Stomach (tissue), 8 donors: ENCODE measurements at regions not wholly inside any gene's neighbourhood (a gene's known extent, or its start where the extent isn't known, plus 50 kb on each side); places are given as distances from the start of the nearest gene placed in this dataset.

ENCODE experiments used
- DNase-seq, 2 donors: peaks; one replicate each; pipeline versions ENCODE4 v3.0.0 to v3.0.0-alpha.2; 2013 to 2019
- H3K27ac ChIP-seq, 5 donors: fragments of 200-600 bp in 4 of 5; sonication (generic) in 4 of 5; one replicate each; pipeline ENCODE4 v1.5.1; 2013 to 2019; ENCODE audit warnings: mild to moderate bottlenecking in 1 of 5, moderate library complexity in 1 of 5
- H3K27me3 ChIP-seq, 3 donors: fragments of 200-600 bp; sonication (generic); one replicate each; pipeline ENCODE4 v1.5.1; 2017 to 2019; ENCODE audit warnings: mixed run types in 1 of 3
- H3K36me3 ChIP-seq, 4 donors: fragments of 200-600 bp; sonication (generic); 1 replicate in 3 of 4; 2 replicates in 1 of 4; pipeline ENCODE4 v1.5.1; 2016 to 2019
- H3K4me1 ChIP-seq, 4 donors: fragments of 200-600 bp; sonication (generic); one replicate each; pipeline ENCODE4 v1.5.1; 2016 to 2019
- H3K4me3 ChIP-seq, 4 donors: fragments of 200-600 bp; sonication (generic) in 3 of 4; one replicate each; pipeline ENCODE4 v1.5.1; 2016 to 2019; ENCODE audit warnings: mild to moderate bottlenecking in 1 of 4
- H3K9me3 ChIP-seq, 4 donors: fragments of 200-600 bp; sonication (generic); one replicate each; pipeline ENCODE4 v1.5.1; 2016 to 2019
- EP300 ChIP-seq: sonication (generic); formaldehyde crosslinking; IDR thresholded peaks from one replicate; pipeline ENCODE4 v1.6.1; 2017; ENCODE audit warnings: antibody characterized with exemption
- POLR2A ChIP-seq, 4 donors: fragments of 450-650 bp; IDR thresholded peaks; one replicate each; pipeline ENCODE4 v1.6.1; 2016; ENCODE audit warnings: antibody characterized with exemption in 4 of 4, control low read depth in 2 of 4, mild to moderate bottlenecking in 1 of 4, moderate library complexity in 1 of 4
- POLR2AphosphoS5 ChIP-seq, 3 donors: sonication (generic); formaldehyde crosslinking; IDR thresholded peaks; one replicate each; pipeline ENCODE4 v1.6.1; 2016; ENCODE audit warnings: antibody characterized with exemption in 3 of 3
- WGBS, 5 donors: extraction: QIAGEN DNeasy Blood & Tissue Kit in 3 of 5; methylation state at CpG; one replicate each; pipeline versions ENCODE4 v1.1.5 to v1.1.7; 2013 to 2018; 5-methylcytosine and 5-hydroxymethylcytosine counted together
- intact Hi-C: fragments of 100-400 bp; cut with DNase I; formaldehyde crosslinking; loops from one replicate; pipeline ENCODE4 v1.15.1; 2023; ENCODE audit warnings: low total_unique reads
- TF ChIP-seq, protein P1 (sequence below), 7 experiments: fragments of 450-650 bp in 4 of 7; fragments of 200-600 bp in 3 of 7; sonication (generic) in 3 of 7; IDR thresholded peaks; one replicate each; pipeline ENCODE4 v1.5.1; 2016 to 2019; ENCODE audit warnings: antibody characterized with exemption in 7 of 7, control low read depth in 2 of 7, mild to moderate bottlenecking in 1 of 7
- donor health status: healthy with polysubstance abuse.
- donor health status: Bipolar disorder and iron deficiency.
- donor health status: healthy.

DNA sequence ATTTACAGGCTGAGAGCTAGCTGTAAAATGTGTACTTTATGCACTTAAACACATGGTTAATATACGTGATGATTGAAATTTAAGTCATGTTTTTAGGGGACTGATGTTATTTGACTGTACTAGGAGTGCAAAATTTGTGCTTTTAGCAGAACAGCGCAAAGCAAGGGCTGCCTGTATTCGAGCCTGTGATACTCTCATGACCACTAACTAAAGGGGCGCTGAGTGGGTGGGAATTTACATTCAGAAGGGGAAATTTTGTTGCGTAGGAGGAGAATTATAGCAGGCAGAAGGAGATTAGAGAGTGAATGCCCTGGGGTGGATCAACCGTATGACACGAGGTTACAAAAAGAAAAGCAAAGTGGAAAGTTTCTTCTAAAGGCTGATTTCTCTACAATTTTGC, 271.8 kb upstream of the HTR2A start:
- Histone ChIP-seq H3K4me1 (peaks cover 0 to 14% (median 2%) of the 10 kb centered on the region in 4 donors), H3K4me3 (no peak overlapping the region), H3K27ac (no peak overlapping the region), H3K36me3 (no peaks in the 10 kb centered on the region), H3K27me3 (no peaks in the 10 kb centered on the region), H3K9me3 (no peaks in the 10 kb centered on the region)
- intact Hi-C loops, result no loop called here
- no peak for TF ChIP-seq POLR2A (IDR thresholded peaks at IDR 0.05)
- TF ChIP-seq POLR2AphosphoS5 (IDR thresholded peaks at IDR 0.05), result no peak
- TF ChIP-seq EP300, result no peak
- TF ChIP-seq, protein P1, sequence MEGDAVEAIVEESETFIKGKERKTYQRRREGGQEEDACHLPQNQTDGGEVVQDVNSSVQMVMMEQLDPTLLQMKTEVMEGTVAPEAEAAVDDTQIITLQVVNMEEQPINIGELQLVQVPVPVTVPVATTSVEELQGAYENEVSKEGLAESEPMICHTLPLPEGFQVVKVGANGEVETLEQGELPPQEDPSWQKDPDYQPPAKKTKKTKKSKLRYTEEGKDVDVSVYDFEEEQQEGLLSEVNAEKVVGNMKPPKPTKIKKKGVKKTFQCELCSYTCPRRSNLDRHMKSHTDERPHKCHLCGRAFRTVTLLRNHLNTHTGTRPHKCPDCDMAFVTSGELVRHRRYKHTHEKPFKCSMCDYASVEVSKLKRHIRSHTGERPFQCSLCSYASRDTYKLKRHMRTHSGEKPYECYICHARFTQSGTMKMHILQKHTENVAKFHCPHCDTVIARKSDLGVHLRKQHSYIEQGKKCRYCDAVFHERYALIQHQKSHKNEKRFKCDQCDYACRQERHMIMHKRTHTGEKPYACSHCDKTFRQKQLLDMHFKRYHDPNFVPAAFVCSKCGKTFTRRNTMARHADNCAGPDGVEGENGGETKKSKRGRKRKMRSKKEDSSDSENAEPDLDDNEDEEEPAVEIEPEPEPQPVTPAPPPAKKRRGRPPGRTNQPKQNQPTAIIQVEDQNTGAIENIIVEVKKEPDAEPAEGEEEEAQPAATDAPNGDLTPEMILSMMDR (IDR thresholded peaks at IDR 0.05), result no peak
- 64 to 79% (median 71%) methylated on average over 7 of the region's 7 CpGs for WGBS, 5 donors
- DNase-seq, result peak in 1 of 2 donors; percentile 30

DNA sequence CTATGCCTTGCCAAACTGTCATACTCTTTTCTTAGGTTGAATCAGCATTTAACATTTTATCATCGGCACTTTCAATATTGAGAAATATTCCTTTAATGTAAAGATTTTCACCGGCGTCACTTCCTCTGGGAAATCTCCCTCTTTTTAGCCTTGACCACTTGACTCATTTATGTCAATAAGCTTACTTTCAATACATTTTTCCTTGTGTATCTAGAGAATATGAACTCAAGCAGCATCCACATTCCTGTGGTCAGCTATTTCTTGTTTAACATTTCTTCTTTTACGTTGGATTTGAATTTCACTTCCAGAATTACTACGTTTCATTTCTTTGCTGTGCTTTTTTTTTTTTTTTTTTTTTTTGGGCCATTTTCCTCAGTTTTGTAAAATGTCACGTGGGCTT, 271.2 kb upstream of the HTR2A start:
- WGBS, 5 donors, result 27 to 49% (median 40%) methylated on average over 6 of the region's 6 CpGs
- no peak for TF ChIP-seq POLR2AphosphoS5 (IDR thresholded peaks at IDR 0.05)
- TF ChIP-seq POLR2A (IDR thresholded peaks at IDR 0.05), result no peak
- no peak for TF ChIP-seq EP300
- TF ChIP-seq, protein P1 (IDR thresholded peaks at IDR 0.05), result no peak
- intact Hi-C loops, result no loop called here

DNA sequence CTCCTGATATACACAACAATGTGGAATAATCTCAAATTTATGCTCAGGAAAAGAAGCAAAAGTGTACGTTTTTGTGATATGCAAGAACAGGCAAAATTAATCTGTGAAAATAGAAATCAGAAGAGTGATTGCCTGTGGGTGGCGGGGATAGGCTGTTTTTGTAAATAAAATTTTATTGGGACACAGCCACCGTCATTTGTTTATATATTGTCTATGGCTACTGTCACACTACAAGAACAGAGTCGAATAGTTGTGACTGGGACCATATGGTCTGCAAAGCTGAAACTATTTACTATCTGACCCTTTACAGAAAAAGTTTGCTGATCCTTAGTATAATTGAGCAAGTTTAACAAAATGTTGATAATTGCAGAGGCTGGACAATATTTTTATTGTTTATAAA, 269.5 kb upstream of the HTR2A start:
- peak in 1 of 2 donors; percentile 26 for DNase-seq
- Histone ChIP-seq H3K9me3 (no peaks in the 10 kb centered on the region), H3K27ac (no peak overlapping the region), H3K4me1 (peaks cover 0 to 14% (median 2%) of the 10 kb centered on the region in 4 donors), H3K36me3 (no peaks in the 10 kb centered on the region), H3K27me3 (no peaks in the 10 kb centered on the region), H3K4me3 (no peak overlapping the region)
- TF ChIP-seq, protein P1 (IDR thresholded peaks at IDR 0.05), result no peak
- intact Hi-C loops, result no loop called here
- WGBS, 5 donors, result 63 to 76% (median 70%) methylated on average over 4 of the region's 4 CpGs

More for the DNA sequence above, 271.2 kb upstream of the HTR2A start:
- no peaks in the 10 kb centered on the region for H3K36me3 ChIP-seq
- H3K9me3 ChIP-seq, result no peaks in the 10 kb centered on the region
- DNase-seq, result peak in 1 of 2 donors; percentile 12
- H3K27me3 ChIP-seq, result no peaks in the 10 kb centered on the region
- no peak overlapping the region for H3K4me3 ChIP-seq
- peaks cover 0 to 14% (median 2%) of the 10 kb centered on the region in 4 donors for H3K4me1 ChIP-seq
- H3K27ac ChIP-seq, result no peak overlapping the region

DNA sequence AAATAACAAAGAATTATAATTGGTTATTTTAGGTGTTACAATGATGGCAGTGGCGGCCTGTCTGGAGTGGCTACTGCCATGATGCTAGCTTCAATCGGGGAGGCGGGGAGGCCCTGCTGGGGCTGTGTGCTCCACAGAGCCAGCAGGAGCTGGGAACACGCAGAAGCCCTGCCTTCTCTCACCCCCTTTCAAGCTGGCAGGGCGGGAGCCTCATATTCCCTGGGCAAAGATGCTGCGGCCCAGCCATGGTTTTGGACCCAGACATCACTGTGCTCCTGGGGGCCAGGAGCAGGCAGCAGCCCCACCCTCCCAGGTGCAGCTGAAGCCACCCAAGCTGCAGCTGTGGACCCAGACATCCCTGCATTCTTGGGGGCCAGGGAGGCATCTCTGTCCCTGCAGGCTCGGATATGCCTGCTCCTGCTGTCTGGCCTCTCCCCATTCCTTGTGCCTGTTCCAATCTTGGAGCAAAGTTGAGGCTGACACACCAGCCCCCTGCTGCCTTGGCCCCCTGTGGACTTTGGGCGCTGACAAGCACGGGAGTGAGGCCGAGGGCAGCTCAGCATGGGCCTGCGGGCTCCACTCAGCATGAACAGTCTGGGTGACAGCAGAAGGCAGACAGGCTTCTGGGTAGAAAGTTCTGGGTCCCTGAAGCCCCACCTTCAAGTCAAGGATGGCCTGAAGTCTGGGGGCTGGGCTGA, 263.1 kb upstream of the HTR2A start:
- Histone ChIP-seq H3K36me3 (no peaks in the 10 kb centered on the region), H3K4me1 (no peaks in the 10 kb centered on the region), H3K9me3 (no peaks in the 10 kb centered on the region), H3K27ac (no peak overlapping the region), H3K4me3 (no peak overlapping the region), H3K27me3 (no peaks in the 10 kb centered on the region)
- 87 to 94% (median 92%) methylated on average over 10 to 11 of the region's 11 CpGs for WGBS, 5 donors
- TF ChIP-seq, protein P1 (IDR thresholded peaks at IDR 0.05), result no peak
- no peak for TF ChIP-seq POLR2AphosphoS5 (IDR thresholded peaks at IDR 0.05)
- no peak for TF ChIP-seq POLR2A (IDR thresholded peaks at IDR 0.05)
- no peak for TF ChIP-seq EP300
- DNase-seq, result no peak
- intact Hi-C loops, result no loop called here
